ENCODE measurements at regions not wholly inside any gene's neighbourhood (a gene's known extent, or its start where the extent isn't known, plus 50 kb on each side); places are given as distances from the start of the nearest gene placed in this dataset.
"Not testable (repeated sequence)": the region's sequence is repeated elsewhere in the genome, so short reads cannot be mapped to it uniquely, and the experiment has no call there.

- not testable (repeated sequence) for TF ChIP-seq CTCF (IDR thresholded peaks at IDR 0.05); ZFP36 (IDR thresholded peaks at IDR 0.05; ENCODE audit: borderline replicate concordance, partially characterized antibody); RFX5 (IDR thresholded peaks at IDR 0.05); POLR2A (IDR thresholded peaks at IDR 0.05; ENCODE audit: low read length); NR3C1 (IDR thresholded peaks at IDR 0.05); ZC3H11A (IDR thresholded peaks at IDR 0.05); NFE2L2 (conservative IDR thresholded peaks at IDR 0.05; ENCODE audit: low read length); ZSCAN20 (CRISPR knock-in tag; IDR thresholded peaks at IDR 0.05); POLR2AphosphoS2 (conservative IDR thresholded peaks at IDR 0.05; ENCODE audit: low read length); EHF (CRISPR knock-in tag; IDR thresholded peaks at IDR 0.05); MAX (IDR thresholded peaks at IDR 0.05); SREBF2 (IDR thresholded peaks at IDR 0.05)
Observed at GRCh38 chr5:44117947-44118346, 271.3 kb downstream of the FGF10 start.
